Brain microvascular endothelial cell (primary cell): ENCODE measurements at regions not wholly inside any gene's neighbourhood (a gene's known extent, or its start where the extent isn't known, plus 50 kb on each side); places are given as distances from the start of the nearest gene placed in this dataset.

ENCODE experiments used
- DNase-seq: peaks from one replicate; pipeline ENCODE4 v3.0.0-alpha.2; 2020
- H3K27ac ChIP-seq: fragments of 250-450 bp; sonication (Bioruptor Pico); 2 replicates; pipeline ENCODE4 v1.5.1; 2020; ENCODE audit warnings: mild to moderate bottlenecking, moderate library complexity
- H3K27me3 ChIP-seq: fragments of 250-450 bp; sonication (Bioruptor Pico); replicated peaks from 2 replicates; pipeline ENCODE4 v1.5.1; 2020; ENCODE audit warnings: mild to moderate bottlenecking
- H3K36me3 ChIP-seq: fragments of 250-450 bp; sonication (Bioruptor Pico); replicated peaks from 2 replicates; pipeline ENCODE4 v1.5.1; 2020; ENCODE audit warnings: mild to moderate bottlenecking
- H3K4me3 ChIP-seq: 2 replicates; pipeline ENCODE4 v1.5.1; 2011; ENCODE audit warnings: low read depth, mild to moderate bottlenecking, control low read depth, low read length, moderate library complexity
- in situ Hi-C: cut with HindIII; loops from 2 replicates; pipeline ENCODE4 v1.10.0; 2017; ENCODE audit warnings: low sequenced_read_pairs, low pct_ligation_motif_present
- TF ChIP-seq, protein P1 (sequence below): IDR thresholded peaks from 2 replicates; pipeline ENCODE4 v1.5.1; 2011; ENCODE audit warnings: low read depth, mild to moderate bottlenecking, moderate library complexity, low read length, control low read depth, inconsistent platforms; ENCODE audit errors: missing control alignments

DNA sequence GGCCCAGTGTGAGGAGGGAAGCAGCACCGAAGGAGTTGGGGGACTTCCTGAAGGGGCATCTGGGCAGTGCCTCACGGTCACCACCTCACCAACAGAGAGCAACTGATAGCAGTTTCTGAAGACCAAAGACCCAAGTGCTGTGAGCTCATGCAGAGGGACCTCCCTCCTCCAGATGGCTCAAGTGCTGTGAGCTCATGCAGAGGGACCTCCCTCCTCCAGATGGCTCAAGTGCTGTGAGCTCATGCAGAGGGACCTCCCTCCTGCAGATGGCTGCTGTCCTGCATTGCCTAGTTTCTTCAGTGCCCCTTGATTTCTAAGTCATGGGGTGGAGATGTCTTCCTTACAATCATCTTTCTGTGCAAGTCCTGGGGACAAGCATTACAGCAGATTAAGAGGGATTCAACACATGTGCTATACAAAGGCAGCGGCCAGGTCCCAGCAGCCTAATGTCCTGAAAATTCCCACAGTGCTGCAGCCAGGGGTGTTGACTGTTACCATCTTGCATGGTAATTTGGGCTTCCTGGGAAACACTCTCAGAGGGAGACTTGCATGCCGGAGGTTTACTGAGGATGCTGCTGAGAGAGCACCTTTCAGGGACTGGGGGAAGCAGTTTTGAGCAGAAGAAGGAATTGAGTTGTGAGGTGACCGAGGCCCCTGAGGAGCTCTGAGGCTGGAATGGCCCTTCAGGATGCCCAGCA, 409.3 kb downstream of the GALR1 start:
- no peak for DNase-seq
- no peaks in the 10 kb centered on the region for H3K27me3 ChIP-seq
- no peaks in the 10 kb centered on the region for H3K36me3 ChIP-seq
- H3K27ac ChIP-seq, result no peak overlapping the region
- no peak overlapping the region for H3K4me3 ChIP-seq
- in situ Hi-C loops, result no loop called here
- TF ChIP-seq, protein P1, sequence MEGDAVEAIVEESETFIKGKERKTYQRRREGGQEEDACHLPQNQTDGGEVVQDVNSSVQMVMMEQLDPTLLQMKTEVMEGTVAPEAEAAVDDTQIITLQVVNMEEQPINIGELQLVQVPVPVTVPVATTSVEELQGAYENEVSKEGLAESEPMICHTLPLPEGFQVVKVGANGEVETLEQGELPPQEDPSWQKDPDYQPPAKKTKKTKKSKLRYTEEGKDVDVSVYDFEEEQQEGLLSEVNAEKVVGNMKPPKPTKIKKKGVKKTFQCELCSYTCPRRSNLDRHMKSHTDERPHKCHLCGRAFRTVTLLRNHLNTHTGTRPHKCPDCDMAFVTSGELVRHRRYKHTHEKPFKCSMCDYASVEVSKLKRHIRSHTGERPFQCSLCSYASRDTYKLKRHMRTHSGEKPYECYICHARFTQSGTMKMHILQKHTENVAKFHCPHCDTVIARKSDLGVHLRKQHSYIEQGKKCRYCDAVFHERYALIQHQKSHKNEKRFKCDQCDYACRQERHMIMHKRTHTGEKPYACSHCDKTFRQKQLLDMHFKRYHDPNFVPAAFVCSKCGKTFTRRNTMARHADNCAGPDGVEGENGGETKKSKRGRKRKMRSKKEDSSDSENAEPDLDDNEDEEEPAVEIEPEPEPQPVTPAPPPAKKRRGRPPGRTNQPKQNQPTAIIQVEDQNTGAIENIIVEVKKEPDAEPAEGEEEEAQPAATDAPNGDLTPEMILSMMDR, result no peak

DNA sequence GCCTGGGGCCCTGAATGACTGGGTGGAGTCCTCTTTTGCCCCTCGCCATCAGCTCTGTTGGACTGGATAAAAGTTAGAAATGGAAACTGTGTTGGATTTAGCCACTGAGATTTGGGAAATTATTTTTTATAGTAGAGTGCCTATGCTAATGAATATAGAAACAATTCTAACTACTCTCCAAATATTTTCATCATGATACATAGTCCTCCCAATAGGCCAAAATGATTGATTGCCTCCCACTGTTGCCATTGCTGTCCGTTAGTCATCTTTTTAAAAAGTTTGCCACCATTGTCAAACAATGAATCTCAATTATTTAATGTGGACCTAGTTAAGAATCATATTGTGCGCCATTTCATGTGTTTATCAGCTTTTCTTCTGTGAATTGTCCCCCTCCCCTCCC, 417.0 kb downstream of the GALR1 start:
- H3K27me3 ChIP-seq, result no peaks in the 10 kb centered on the region
- H3K27ac ChIP-seq, result no peak overlapping the region
- in situ Hi-C loops, result no loop called here
- TF ChIP-seq, protein P1, result no peak
- no peak for DNase-seq
- H3K4me3 ChIP-seq, result no peak overlapping the region
- no peaks in the 10 kb centered on the region for H3K36me3 ChIP-seq

DNA sequence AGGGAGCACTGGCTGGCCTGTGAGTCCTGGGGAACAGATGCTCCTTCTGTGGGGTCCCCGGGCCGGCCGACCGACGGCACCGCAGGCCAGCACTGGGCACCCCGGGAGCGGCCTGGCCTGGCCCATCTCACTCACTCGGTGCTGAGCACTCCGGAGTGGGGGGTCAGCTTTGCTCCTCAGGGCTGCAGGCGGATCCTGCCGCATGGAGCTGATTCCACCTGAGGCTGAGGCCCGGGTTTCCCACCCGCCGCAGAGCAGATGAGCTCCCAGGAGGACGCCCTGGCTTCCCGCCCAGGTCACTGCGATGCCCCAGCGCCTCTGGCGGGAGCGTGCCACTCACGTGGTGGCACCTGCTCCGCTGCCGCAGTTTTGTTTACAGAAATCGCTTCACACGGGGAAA, 418.6 kb downstream of the GALR1 start:
- H3K27ac ChIP-seq, result no peak overlapping the region
- H3K36me3 ChIP-seq, result no peaks in the 10 kb centered on the region
- DNase-seq, result no peak
- in situ Hi-C loops, result no loop called here
- no peaks in the 10 kb centered on the region for H3K27me3 ChIP-seq
- no peak overlapping the region for H3K4me3 ChIP-seq
- TF ChIP-seq, protein P1, result no peak

DNA sequence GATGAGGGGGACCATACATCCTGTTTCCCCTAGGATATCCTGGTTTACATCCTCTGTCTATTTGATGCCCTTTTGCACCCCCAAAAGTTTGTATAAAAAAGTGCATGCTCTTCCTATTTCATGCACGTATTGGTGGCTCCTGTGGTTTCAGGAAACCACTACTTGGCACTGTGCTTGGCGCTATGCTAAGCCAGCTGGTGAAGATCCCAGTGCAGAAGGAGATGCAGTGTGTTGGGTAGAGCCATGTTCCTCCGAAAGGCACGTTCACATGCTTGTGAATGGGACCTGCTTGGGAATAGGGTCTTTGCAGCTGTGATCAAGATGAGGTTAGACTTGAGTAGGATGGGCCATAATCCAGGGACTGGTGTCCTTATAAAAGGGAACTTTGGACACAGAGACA, 419.7 kb downstream of the GALR1 start:
- in situ Hi-C loops, result no loop called here
- H3K27ac ChIP-seq, result no peak overlapping the region
- TF ChIP-seq, protein P1, result no peak

DNA sequence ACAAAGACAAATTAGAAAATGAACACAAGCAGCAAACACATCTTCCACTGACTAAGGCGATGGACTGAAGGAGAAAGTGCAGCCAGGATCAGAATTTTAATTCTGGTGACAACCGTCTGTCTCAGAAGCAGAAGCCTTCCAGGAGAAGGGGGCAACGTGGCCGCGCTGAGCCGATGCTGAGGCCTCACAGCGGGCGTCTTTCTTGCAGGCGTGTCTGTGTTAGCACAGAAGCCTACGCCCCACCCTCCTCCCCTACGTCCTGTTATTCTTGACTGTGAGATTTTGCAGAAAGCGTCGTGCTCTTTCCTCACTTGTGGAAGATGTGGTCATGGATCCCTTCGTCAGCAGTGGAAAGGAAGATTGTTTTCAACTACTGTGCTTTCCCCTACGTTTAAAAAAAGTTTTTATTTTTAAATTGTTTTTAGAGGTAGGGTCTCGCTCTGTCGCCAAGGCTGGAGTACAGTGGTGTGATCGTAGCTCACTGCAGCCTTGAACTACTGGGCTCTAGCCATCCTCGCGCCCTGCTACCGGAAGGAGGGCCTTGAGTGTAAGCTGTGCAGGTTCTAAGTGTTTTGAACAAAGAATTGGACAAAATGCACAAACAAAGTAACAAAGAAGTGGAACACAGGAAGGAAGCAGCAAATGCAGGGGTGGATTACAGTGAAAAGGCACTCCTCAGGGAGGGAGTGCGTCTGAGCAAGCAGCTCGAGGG, 422.0 kb downstream of the GALR1 start:
- in situ Hi-C loops, result no loop called here
- Histone ChIP-seq H3K27me3 (no peaks in the 10 kb centered on the region), H3K4me3 (no peak overlapping the region), H3K27ac (no peak overlapping the region), H3K36me3 (no peaks in the 10 kb centered on the region)
- no peak for DNase-seq
- TF ChIP-seq, protein P1, result no peak

More for the DNA sequence above, 419.7 kb downstream of the GALR1 start:
- DNase-seq, result no peak
- Histone ChIP-seq H3K27me3 (no peaks in the 10 kb centered on the region), H3K36me3 (no peaks in the 10 kb centered on the region), H3K4me3 (no peak overlapping the region)
